ENCODE measurements at regions not wholly inside any gene's neighbourhood (a gene's known extent, or its start where the extent isn't known, plus 50 kb on each side); places are given as distances from the start of the nearest gene placed in this dataset.

DNA sequence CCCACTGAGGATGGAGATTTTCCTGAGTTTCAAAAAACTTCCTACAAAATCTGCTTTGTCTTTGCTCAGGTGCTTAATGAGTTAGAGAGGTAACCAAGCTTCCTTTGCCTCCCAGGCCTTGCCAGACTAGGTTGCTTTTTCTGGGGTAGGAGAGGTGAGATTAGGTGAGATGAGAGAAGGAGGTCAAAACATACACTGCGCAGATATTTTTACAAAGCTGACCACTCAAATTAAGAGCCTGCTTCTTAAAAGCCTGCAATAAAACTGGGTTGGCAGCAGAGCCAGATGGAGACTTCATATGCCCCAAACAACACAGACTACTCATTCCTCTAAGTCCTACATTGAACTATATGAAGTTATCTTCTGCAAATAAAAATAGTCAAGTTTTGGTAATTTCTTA, 352.5 kb downstream of the NUF2 start:
- Histone ChIP-seq H3K79me2 (ENCODE audit: insufficient read depth) (no peaks in the 10 kb centered on the region), H3K9me3 (ENCODE audit: low read depth) (no peaks in the 10 kb centered on the region), H3K27me3 (replicated peaks; ENCODE audit: insufficient read depth) (no peaks in the 10 kb centered on the region), H3K9me2 (ENCODE audit: insufficient read depth) (no peaks in the 10 kb centered on the region), H3F3A (ENCODE audit: insufficient read depth) (no peaks in the 10 kb centered on the region), H4K20me1 (ENCODE audit: insufficient read depth) (no peaks in the 10 kb centered on the region), H2AFZ (0 out of 2 replicates have a peak overlapping the region, but pooled peaks have one; percentile 19), H3K27ac (peak overlapping the region; percentile 17; the same call in 1 of the 2 replicates), H3K4me3 (no peak overlapping the region), H3K4me2 (ENCODE audit: unreplicated experiment) (no peak overlapping the region), H3K36me3 (ENCODE audit: low read depth) (no peaks in the 10 kb centered on the region), H3K4me1 (ENCODE audit: insufficient read depth) (peaks cover 11% of the 10 kb centered on the region; the same call in 1 of the 2 replicates), H3K9ac (no peak overlapping the region)
- TF ChIP-seq EZH2 (IDR thresholded peaks at IDR 0.05; ENCODE audit: insufficient read depth, poor library complexity, severe bottlenecking) (no peak), EZH2phosphoT487 (IDR thresholded peaks at IDR 0.05; ENCODE audit: insufficient read depth, low read depth) (no peak)
- 76 to 81% methylated on average over 1 of the region's 1 CpG for WGBS, 2 experiments (ENCODE audit: low coverage in 1 of 2, low lambda C conversion rate in 2 of 2, missing lambda C conversion rate in 2 of 2)
- DNase-seq, result no peak
- in situ Hi-C loops (cut with MboI), result no loop called here

DNA sequence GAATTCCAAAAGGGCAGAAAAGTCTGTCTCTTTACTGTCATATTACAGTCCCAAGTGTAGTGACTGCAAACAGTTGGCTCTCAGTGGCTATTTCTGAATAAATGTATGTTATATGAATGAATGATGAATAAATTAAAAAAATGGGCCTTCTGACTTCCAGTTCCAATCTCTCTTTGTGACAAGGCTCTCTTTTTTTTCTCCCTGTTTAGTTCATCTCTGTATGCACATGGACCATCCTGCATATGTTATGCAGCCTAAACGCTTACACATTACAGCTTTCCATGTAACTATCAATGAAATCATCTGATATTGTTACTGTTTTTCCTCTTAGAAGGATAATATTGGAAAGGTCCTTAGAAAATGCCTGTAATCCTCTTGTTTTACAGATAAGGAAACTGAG, 363.0 kb downstream of the NUF2 start:
- Histone ChIP-seq H3K9me2 (ENCODE audit: insufficient read depth) (no peaks in the 10 kb centered on the region; the same call in 1 of the 2 replicates), H3F3A (ENCODE audit: insufficient read depth) (no peaks in the 10 kb centered on the region), H3K27me3 (replicated peaks; ENCODE audit: insufficient read depth) (no peaks in the 10 kb centered on the region), H3K27ac (no peak overlapping the region), H3K36me3 (ENCODE audit: low read depth) (no peaks in the 10 kb centered on the region), H4K20me1 (ENCODE audit: insufficient read depth) (no peaks in the 10 kb centered on the region), H3K4me3 (no peak overlapping the region), H3K9me3 (ENCODE audit: low read depth) (no peaks in the 10 kb centered on the region), H3K9ac (no peak overlapping the region), H3K4me2 (ENCODE audit: unreplicated experiment) (no peak overlapping the region), H3K4me1 (ENCODE audit: insufficient read depth) (no peaks in the 10 kb centered on the region), H3K79me2 (ENCODE audit: insufficient read depth) (no peaks in the 10 kb centered on the region), H2AFZ (no peak overlapping the region)
- in situ Hi-C loops (cut with MboI), result no loop called here
- WGBS, 2 experiments (ENCODE audit: low coverage in 1 of 2, low lambda C conversion rate in 2 of 2, missing lambda C conversion rate in 2 of 2), result 14 to 45% methylated on average over 1 of the region's 1 CpG
- no peak for TF ChIP-seq EZH2phosphoT487 (IDR thresholded peaks at IDR 0.05; ENCODE audit: insufficient read depth, low read depth)
- TF ChIP-seq EZH2 (IDR thresholded peaks at IDR 0.05; ENCODE audit: insufficient read depth, poor library complexity, severe bottlenecking), result no peak
- no peak for DNase-seq

DNA sequence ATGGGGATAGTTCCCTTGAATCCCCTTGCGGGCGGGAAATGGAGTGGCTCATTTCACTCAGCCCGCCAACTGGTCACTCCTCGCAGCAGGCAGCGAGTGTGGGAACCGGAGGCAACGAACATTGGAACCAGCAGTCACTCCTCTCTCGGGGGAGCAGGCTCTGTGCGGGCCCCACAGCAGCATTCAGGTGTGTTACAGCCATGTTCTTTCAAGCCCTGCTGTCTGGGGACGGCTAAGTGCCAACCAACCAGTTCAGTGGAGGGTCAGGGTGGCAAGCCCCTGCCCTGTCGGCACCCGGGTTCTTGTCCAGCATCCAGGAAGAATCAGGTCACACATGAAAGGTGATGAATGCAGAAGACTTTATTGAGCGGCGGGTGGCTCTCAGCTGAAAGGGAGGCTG, 370.5 kb downstream of the NUF2 start:
- Histone ChIP-seq H3K27ac (no peak overlapping the region), H3K9me3 (ENCODE audit: low read depth) (no peaks in the 10 kb centered on the region), H3K4me3 (no peak overlapping the region), H3K36me3 (ENCODE audit: low read depth) (no peaks in the 10 kb centered on the region), H3K27me3 (replicated peaks; ENCODE audit: insufficient read depth) (no peaks in the 10 kb centered on the region), H3K4me1 (ENCODE audit: insufficient read depth) (no peaks in the 10 kb centered on the region), H3F3A (ENCODE audit: insufficient read depth) (no peaks in the 10 kb centered on the region), H2AFZ (no peak overlapping the region), H3K9ac (no peak overlapping the region), H4K20me1 (ENCODE audit: insufficient read depth) (no peaks in the 10 kb centered on the region), H3K79me2 (ENCODE audit: insufficient read depth) (no peaks in the 10 kb centered on the region), H3K4me2 (ENCODE audit: unreplicated experiment) (no peak overlapping the region), H3K9me2 (ENCODE audit: insufficient read depth) (no peaks in the 10 kb centered on the region)
- 64 to 65% methylated on average over 14 of the region's 14 CpGs for WGBS, 2 experiments (ENCODE audit: low coverage in 1 of 2, low lambda C conversion rate in 2 of 2, missing lambda C conversion rate in 2 of 2)
- TF ChIP-seq EZH2phosphoT487 (IDR thresholded peaks at IDR 0.05; ENCODE audit: insufficient read depth, low read depth), result no peak
- TF ChIP-seq EZH2 (IDR thresholded peaks at IDR 0.05; ENCODE audit: insufficient read depth, poor library complexity, severe bottlenecking), result no peak
- in situ Hi-C loops (cut with MboI), result no loop called here
- DNase-seq, result no peak

DNA sequence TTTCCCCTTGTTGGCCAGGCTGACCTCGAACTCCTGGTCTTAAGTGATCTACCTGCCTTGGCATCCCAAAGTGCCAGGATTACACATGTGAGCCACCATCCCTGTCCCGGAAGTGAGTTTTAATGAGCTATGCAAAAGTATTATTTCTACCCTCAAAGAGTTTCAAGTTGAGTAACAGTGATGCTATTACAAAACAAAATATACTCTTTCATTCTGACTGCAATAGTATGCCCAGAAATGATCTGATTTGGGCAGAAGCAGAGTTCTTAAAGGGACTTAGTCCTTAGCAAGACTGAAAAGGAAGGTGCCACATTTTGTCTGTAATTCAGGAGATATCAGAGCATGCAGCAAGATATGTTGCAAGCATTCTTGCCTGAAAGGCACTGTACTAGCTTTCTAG, 375.4 kb downstream of the NUF2 start:
- no peak overlapping the region for H2AFZ ChIP-seq
- DNase-seq, result no peak
- 25% methylated on average over 2 of the region's 2 CpGs for WGBS, 2 experiments (ENCODE audit: low coverage in 1 of 2, low lambda C conversion rate in 2 of 2, missing lambda C conversion rate in 2 of 2)
- no peaks in the 10 kb centered on the region for H3F3A ChIP-seq (ENCODE audit: insufficient read depth)
- TF ChIP-seq EZH2phosphoT487 (IDR thresholded peaks at IDR 0.05; ENCODE audit: insufficient read depth, low read depth), result no peak
- no peak for TF ChIP-seq EZH2 (IDR thresholded peaks at IDR 0.05; ENCODE audit: insufficient read depth, poor library complexity, severe bottlenecking)
- H3K4me1 ChIP-seq (ENCODE audit: insufficient read depth), result no peaks in the 10 kb centered on the region
- no peaks in the 10 kb centered on the region; the same call in 1 of the 2 replicates for H3K27me3 ChIP-seq (replicated peaks; ENCODE audit: insufficient read depth)
- no peaks in the 10 kb centered on the region for H3K9me3 ChIP-seq (ENCODE audit: low read depth)
- no peak overlapping the region for H3K4me2 ChIP-seq (ENCODE audit: unreplicated experiment)
- H4K20me1 ChIP-seq (ENCODE audit: insufficient read depth), result no peaks in the 10 kb centered on the region
- no peaks in the 10 kb centered on the region for H3K36me3 ChIP-seq (ENCODE audit: low read depth)
- in situ Hi-C loops (cut with MboI), result no loop called here
- H3K79me2 ChIP-seq (ENCODE audit: insufficient read depth), result no peaks in the 10 kb centered on the region
- no peaks in the 10 kb centered on the region for H3K9me2 ChIP-seq (ENCODE audit: insufficient read depth)
- no peak overlapping the region for H3K4me3 ChIP-seq
- H3K9ac ChIP-seq, result no peak overlapping the region
- no peak overlapping the region for H3K27ac ChIP-seq
